HEK293 (cell line): ENCODE measurements at regions not wholly inside any gene's neighbourhood (a gene's known extent, or its start where the extent isn't known, plus 50 kb on each side); places are given as distances from the start of the nearest gene placed in this dataset.

Experiments
- CTCF ChIA-PET: fragments of 350-600 bp; formaldehyde crosslinking; extraction: SDS; loops from one replicate; lab custom pipeline; 2021; ENCODE audit warnings: antibody characterized with exemption; lab: Yijun Ruan, JAX
- POLR2A ChIA-PET: fragments of 300-600 bp; formaldehyde crosslinking; extraction: SDS; loops from one replicate; lab custom pipeline; 2020; ENCODE audit warnings: antibody characterized with exemption, inconsistent platforms; lab: Yijun Ruan, JAX
- H3K27ac ChIP-seq: fragments of 200-500 bp; sonication (Bioruptor generic); 2 replicates; pipeline ENCODE4 v1.5.1; 2014; ENCODE audit warnings: low read depth, low read length, control low read depth, inconsistent platforms; ENCODE audit errors: extremely low read depth
- H3K36me3 ChIP-seq, 2 experiments: fragments of 200-500 bp in 1 of 2; sonication (Bioruptor generic) in 1 of 2; 1 replicate in 1 of 2; 2 replicates in 1 of 2; pipeline ENCODE4 v1.5.1; 2014 to 2017; ENCODE audit warnings: inconsistent platforms in 2 of 2, low read length in 2 of 2; ENCODE audit not compliant: control insufficient read depth in 2 of 2, insufficient read depth in 1 of 2
- H3K4me1 ChIP-seq: fragments of 200-500 bp; sonication (Bioruptor generic); 2 replicates; pipeline ENCODE4 v1.5.1; 2014; ENCODE audit warnings: mild to moderate bottlenecking, low read length, inconsistent platforms; ENCODE audit not compliant: control insufficient read depth, insufficient read depth
- H3K4me3 ChIP-seq: 2 replicates; pipeline ENCODE4 v1.5.1; 2011; ENCODE audit warnings: low read depth, mild to moderate bottlenecking, control low read depth, low read length, moderate library complexity
- H3K9me3 ChIP-seq: fragments of 200-500 bp; sonication (Bioruptor generic); 2 replicates; pipeline ENCODE4 v1.5.1; 2014; ENCODE audit warnings: low read depth, low read length, inconsistent platforms; ENCODE audit not compliant: control insufficient read depth, insufficient read depth
- BCL6B ChIP-seq: fragments of 450-650 bp; formaldehyde crosslinking; IDR thresholded peaks from 2 replicates; pipeline ENCODE4 v1.5.1; 2017; ENCODE audit warnings: missing biosample characterization, missing genetic modification characterization
- FEZF1 ChIP-seq: fragments of 450-650 bp; formaldehyde crosslinking; IDR thresholded peaks from 2 replicates; pipeline ENCODE4 v1.5.1; 2016; ENCODE audit warnings: missing biosample characterization, missing genetic modification characterization
- GLIS1 ChIP-seq: fragments of 450-650 bp; formaldehyde crosslinking; IDR thresholded peaks from 2 replicates; pipeline ENCODE4 v1.5.1; 2016; ENCODE audit warnings: missing biosample characterization, missing genetic modification characterization
- HOXD13 ChIP-seq: sonication (generic); formaldehyde crosslinking; IDR thresholded peaks from 2 replicates; pipeline ENCODE4 v1.8.0; 2022; ENCODE audit warnings: missing genetic modification reagents, borderline replicate concordance
- KLF9 ChIP-seq: fragments of 450-650 bp; formaldehyde crosslinking; IDR thresholded peaks from 2 replicates; pipeline ENCODE4 v1.5.1; 2016; ENCODE audit warnings: missing biosample characterization, missing genetic modification characterization, low read depth
- REPIN1 ChIP-seq: fragments of 450-650 bp; formaldehyde crosslinking; IDR thresholded peaks from 2 replicates; pipeline ENCODE4 v1.5.1; 2017; ENCODE audit warnings: missing biosample characterization, missing genetic modification characterization, low read depth
- SCRT1 ChIP-seq: fragments of 450-650 bp; formaldehyde crosslinking; IDR thresholded peaks from 2 replicates; pipeline ENCODE4 v1.5.1; 2016; ENCODE audit warnings: missing biosample characterization, missing genetic modification characterization, borderline replicate concordance
- SP2 ChIP-seq: fragments of 450-650 bp; formaldehyde crosslinking; IDR thresholded peaks from 2 replicates; pipeline ENCODE4 v1.5.1; 2016; ENCODE audit warnings: missing biosample characterization, missing genetic modification characterization
- ZBTB10 ChIP-seq: fragments of 450-650 bp; formaldehyde crosslinking; IDR thresholded peaks from 2 replicates; pipeline ENCODE4 v1.5.1; 2016; ENCODE audit warnings: missing biosample characterization, missing genetic modification characterization
- ZNF10 ChIP-seq: fragments of 450-650 bp; formaldehyde crosslinking; IDR thresholded peaks from 2 replicates; pipeline ENCODE4 v1.5.1; 2017; ENCODE audit warnings: missing biosample characterization, missing genetic modification characterization
- ZNF16 ChIP-seq: fragments of 450-650 bp; formaldehyde crosslinking; IDR thresholded peaks from 2 replicates; pipeline ENCODE4 v1.5.1; 2016; ENCODE audit warnings: low read depth, missing biosample characterization, missing genetic modification characterization
- ZNF175 ChIP-seq: fragments of 450-650 bp; formaldehyde crosslinking; IDR thresholded peaks from 2 replicates; pipeline ENCODE4 v1.5.1; 2016; ENCODE audit warnings: missing biosample characterization, missing genetic modification characterization
- ZNF292 ChIP-seq: fragments of 450-650 bp; formaldehyde crosslinking; IDR thresholded peaks from 2 replicates; pipeline ENCODE4 v1.5.1; 2016; ENCODE audit warnings: low read depth, missing biosample characterization, missing genetic modification characterization, borderline replicate concordance
- ZNF311 ChIP-seq: fragments of 450-650 bp; formaldehyde crosslinking; IDR thresholded peaks from 2 replicates; pipeline ENCODE4 v1.5.1; 2017; ENCODE audit warnings: missing biosample characterization, missing genetic modification characterization, borderline replicate concordance
- ZNF596 ChIP-seq: fragments of 450-650 bp; IDR thresholded peaks from 2 replicates; pipeline ENCODE4 v1.5.0; 2018; ENCODE audit warnings: missing biosample characterization, mild to moderate bottlenecking, missing genetic modification characterization, moderate library complexity
- ZNF664 ChIP-seq: fragments of 450-650 bp; formaldehyde crosslinking; IDR thresholded peaks from 2 replicates; pipeline ENCODE4 v1.5.1; 2016; ENCODE audit warnings: missing biosample characterization, missing genetic modification characterization
- ZNF785 ChIP-seq: fragments of 450-650 bp; formaldehyde crosslinking; IDR thresholded peaks from 2 replicates; pipeline ENCODE4 v1.5.1; 2016; ENCODE audit warnings: missing biosample characterization, missing genetic modification characterization
- ZNF843 ChIP-seq: fragments of 450-650 bp; formaldehyde crosslinking; IDR thresholded peaks from 2 replicates; pipeline ENCODE4 v1.5.1; 2016; ENCODE audit warnings: missing biosample characterization, missing genetic modification characterization
- TF ChIP-seq, protein P1 (sequence below): fragments of 450-650 bp; formaldehyde crosslinking; IDR thresholded peaks from 2 replicates; pipeline ENCODE4 v1.5.1; 2016; ENCODE audit warnings: missing biosample characterization, missing genetic modification characterization
- TF ChIP-seq, protein P2 (sequence below): fragments of 450-650 bp; formaldehyde crosslinking; IDR thresholded peaks from 2 replicates; pipeline ENCODE4 v1.5.1; 2016; ENCODE audit warnings: missing biosample characterization, missing genetic modification characterization

DNA sequence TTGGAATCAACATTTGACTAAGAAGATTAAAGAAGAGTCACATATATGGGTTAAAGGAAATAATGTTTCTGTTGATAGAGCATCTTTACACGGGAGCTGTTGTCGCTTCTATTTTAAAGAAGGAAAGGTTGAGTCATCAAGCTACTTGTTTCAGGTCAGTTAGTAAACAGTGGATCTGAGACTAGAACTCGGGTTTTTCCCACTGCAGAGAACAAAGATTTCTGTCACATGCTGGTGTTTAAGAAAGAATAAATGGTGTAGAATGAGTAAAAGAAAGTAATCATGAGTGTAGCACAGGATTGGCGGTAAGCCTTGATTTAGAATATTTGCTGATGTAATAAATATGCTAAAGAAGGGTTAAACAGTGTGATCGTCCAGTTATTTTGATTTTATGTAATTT, 455.5 kb downstream of the AEBP2 start:
- H3K9me3 ChIP-seq = no peaks in the 10 kb centered on the region
- ChIA-PET POLR2A (no interaction called here), CTCF (interaction anchor here (1.1 kb wide), 1 partner anchor 12 kb away, joined by 3 read pairs; no protein-coding TSS in a partner anchor)
- no peak for TF ChIP-seq HOXD13 (CRISPR knock-in tag)
- TF ChIP-seq, protein P1, sequence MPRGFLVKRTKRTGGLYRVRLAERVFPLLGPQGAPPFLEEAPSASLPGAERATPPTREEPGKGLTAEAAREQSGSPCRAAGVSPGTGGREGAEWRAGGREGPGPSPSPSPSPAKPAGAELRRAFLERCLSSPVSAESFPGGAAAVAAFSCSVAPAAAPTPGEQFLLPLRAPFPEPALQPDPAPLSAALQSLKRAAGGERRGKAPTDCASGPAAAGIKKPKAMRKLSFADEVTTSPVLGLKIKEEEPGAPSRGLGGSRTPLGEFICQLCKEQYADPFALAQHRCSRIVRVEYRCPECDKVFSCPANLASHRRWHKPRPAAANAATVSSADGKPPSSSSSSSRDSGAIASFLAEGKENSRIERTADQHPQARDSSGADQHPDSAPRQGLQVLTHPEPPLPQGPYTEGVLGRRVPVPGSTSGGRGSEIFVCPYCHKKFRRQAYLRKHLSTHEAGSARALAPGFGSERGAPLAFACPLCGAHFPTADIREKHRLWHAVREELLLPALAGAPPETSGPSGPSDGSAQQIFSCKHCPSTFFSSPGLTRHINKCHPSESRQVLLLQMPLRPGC (tag by site-specific recombination) = no peak
- TF ChIP-seq ZNF175 (tag by site-specific recombination) = no peak
- no peak for TF ChIP-seq GLIS1 (tag by site-specific recombination)
- TF ChIP-seq ZNF785 (tag by site-specific recombination) = no peak
- no peak for TF ChIP-seq ZNF843 (tag by site-specific recombination)
- TF ChIP-seq BCL6B = no peak
- no peak for TF ChIP-seq ZNF664 (tag by site-specific recombination)
- TF ChIP-seq ZNF10 (tag by site-specific recombination) = no peak
- no peak for TF ChIP-seq SCRT1 (tag by site-specific recombination)
- no peak for TF ChIP-seq FEZF1 (tag by site-specific recombination)
- no peak for TF ChIP-seq SP2
- TF ChIP-seq KLF9 = no peak
- no peak for TF ChIP-seq ZBTB10 (tag by site-specific recombination)
- TF ChIP-seq ZNF292 (tag by site-specific recombination) = no peak
- TF ChIP-seq, protein P2, sequence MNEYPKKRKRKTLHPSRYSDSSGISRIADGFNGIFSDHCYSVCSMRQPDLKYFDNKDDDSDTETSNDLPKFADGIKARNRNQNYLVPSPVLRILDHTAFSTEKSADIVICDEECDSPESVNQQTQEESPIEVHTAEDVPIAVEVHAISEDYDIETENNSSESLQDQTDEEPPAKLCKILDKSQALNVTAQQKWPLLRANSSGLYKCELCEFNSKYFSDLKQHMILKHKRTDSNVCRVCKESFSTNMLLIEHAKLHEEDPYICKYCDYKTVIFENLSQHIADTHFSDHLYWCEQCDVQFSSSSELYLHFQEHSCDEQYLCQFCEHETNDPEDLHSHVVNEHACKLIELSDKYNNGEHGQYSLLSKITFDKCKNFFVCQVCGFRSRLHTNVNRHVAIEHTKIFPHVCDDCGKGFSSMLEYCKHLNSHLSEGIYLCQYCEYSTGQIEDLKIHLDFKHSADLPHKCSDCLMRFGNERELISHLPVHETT (tag by site-specific recombination) = no peak
- no peak for TF ChIP-seq ZNF16 (tag by site-specific recombination)
- TF ChIP-seq REPIN1 (tag by site-specific recombination) = no peak
- H3K4me1 ChIP-seq = no peaks in the 10 kb centered on the region
- H3K27ac ChIP-seq = no peak overlapping the region
- H3K4me3 ChIP-seq = no peak overlapping the region
- H3K36me3 ChIP-seq = no peaks in the 10 kb centered on the region

DNA sequence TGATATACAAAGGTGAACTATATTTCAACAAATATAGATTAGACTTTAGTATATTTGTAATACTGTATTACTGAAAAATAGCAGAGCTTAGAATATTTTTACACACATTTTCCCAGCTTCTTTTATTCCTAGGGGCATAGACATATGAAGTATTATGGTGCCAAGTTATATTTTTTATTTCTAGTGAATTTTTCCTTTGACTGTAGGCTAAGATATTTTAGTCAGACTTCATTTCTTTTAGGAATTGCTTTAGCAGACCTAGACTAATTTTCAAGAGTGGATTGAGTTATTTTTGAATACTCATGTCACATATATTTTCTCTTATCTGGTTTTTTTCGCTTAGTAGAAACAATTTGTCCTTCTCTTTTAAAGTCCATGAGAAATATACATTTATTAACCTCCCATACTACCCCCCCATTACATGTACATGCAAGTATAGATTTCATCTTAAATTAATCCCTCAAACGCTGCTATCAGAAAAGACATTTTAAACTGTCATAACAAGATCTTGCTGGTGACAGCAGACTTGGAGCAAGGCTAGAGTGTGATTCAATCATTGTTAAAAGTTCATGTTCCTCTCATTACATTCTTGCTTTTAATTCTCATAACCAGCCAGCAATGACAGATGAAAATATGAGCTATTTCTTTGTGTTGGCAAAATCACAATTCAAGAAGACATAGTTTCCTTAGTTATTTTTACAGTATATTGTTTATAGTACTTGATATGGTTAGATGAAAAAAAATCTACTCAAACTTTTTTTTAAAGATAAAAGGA, 456.1 kb downstream of the AEBP2 start:
- H3K4me1 ChIP-seq = no peaks in the 10 kb centered on the region
- TF ChIP-seq ZNF175 (tag by site-specific recombination) (no peak), ZNF596 (tag by site-specific recombination) (no peak), ZNF311 (tag by site-specific recombination) (no peak)
- TF ChIP-seq, all 188 proteins: peak for 0
- Histone ChIP-seq H3K9me3 (no peaks in the 10 kb centered on the region), H3K4me3 (no peak overlapping the region), H3K36me3 (no peaks in the 10 kb centered on the region), H3K27ac (no peak overlapping the region)
- POLR2A ChIA-PET = no interaction called here
- CTCF ChIA-PET = no interaction called here
